HL-60 (cell line): ENCODE measurements at regions not wholly inside any gene's neighbourhood (a gene's known extent, or its start where the extent isn't known, plus 50 kb on each side); places are given as distances from the start of the nearest gene placed in this dataset.

ENCODE experiments used
- DNase-seq, 2 experiments: peaks; one replicate each; pipeline ENCODE4 v3.0.0-alpha.2; 2010 to 2020; ENCODE audit warnings: low read depth in 1 of 2, low spot score in 1 of 2
- H3K27ac ChIP-seq: fragments of 250-450 bp; sonication (Bioruptor Pico); replicated peaks from 2 replicates; pipeline ENCODE4 v1.5.1; 2020; ENCODE audit warnings: mild to moderate bottlenecking, moderate library complexity
- H3K27me3 ChIP-seq: fragments of 250-450 bp; sonication (Bioruptor Pico); 2 replicates; pipeline ENCODE4 v1.5.1; 2021; ENCODE audit warnings: mild to moderate bottlenecking, moderate library complexity; ENCODE audit not compliant: insufficient read depth, poor library complexity, severe bottlenecking
- H3K4me3 ChIP-seq: replicated peaks from 2 replicates; pipeline ENCODE4 v1.5.1; 2011; ENCODE audit warnings: mild to moderate bottlenecking, control low read depth, low read length; ENCODE audit not compliant: insufficient read depth
- CTCF ChIP-seq: IDR thresholded peaks from one replicate; pipeline ENCODE4 v1.5.1; 2011; ENCODE audit warnings: low read length, control low read depth, inconsistent platforms; ENCODE audit not compliant: insufficient read depth
- GABPA ChIP-seq: IDR thresholded peaks from 2 replicates; pipeline ENCODE4 v1.6.1; 2012; ENCODE audit warnings: low read depth
- POLR2AphosphoS5 ChIP-seq: IDR thresholded peaks from 2 replicates; pipeline ENCODE4 v1.6.1; 2012; ENCODE audit warnings: low read depth
- SPI1 ChIP-seq: IDR thresholded peaks from 2 replicates; pipeline ENCODE4 v1.6.1; 2012; ENCODE audit warnings: low read depth, mild to moderate bottlenecking, borderline replicate concordance
- TF ChIP-seq, protein P1 (sequence below): IDR thresholded peaks from 2 replicates; pipeline ENCODE4 v1.6.1; 2012; ENCODE audit warnings: low read depth; ENCODE audit not compliant: insufficient replicate concordance

- no peaks in the 10 kb centered on the region for H3K27me3 ChIP-seq
- no peak overlapping the region for H3K4me3 ChIP-seq
- no peak overlapping the region for H3K27ac ChIP-seq
- TF ChIP-seq SPI1 = no peak
- TF ChIP-seq, protein P1, sequence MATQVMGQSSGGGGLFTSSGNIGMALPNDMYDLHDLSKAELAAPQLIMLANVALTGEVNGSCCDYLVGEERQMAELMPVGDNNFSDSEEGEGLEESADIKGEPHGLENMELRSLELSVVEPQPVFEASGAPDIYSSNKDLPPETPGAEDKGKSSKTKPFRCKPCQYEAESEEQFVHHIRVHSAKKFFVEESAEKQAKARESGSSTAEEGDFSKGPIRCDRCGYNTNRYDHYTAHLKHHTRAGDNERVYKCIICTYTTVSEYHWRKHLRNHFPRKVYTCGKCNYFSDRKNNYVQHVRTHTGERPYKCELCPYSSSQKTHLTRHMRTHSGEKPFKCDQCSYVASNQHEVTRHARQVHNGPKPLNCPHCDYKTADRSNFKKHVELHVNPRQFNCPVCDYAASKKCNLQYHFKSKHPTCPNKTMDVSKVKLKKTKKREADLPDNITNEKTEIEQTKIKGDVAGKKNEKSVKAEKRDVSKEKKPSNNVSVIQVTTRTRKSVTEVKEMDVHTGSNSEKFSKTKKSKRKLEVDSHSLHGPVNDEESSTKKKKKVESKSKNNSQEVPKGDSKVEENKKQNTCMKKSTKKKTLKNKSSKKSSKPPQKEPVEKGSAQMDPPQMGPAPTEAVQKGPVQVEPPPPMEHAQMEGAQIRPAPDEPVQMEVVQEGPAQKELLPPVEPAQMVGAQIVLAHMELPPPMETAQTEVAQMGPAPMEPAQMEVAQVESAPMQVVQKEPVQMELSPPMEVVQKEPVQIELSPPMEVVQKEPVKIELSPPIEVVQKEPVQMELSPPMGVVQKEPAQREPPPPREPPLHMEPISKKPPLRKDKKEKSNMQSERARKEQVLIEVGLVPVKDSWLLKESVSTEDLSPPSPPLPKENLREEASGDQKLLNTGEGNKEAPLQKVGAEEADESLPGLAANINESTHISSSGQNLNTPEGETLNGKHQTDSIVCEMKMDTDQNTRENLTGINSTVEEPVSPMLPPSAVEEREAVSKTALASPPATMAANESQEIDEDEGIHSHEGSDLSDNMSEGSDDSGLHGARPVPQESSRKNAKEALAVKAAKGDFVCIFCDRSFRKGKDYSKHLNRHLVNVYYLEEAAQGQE = no peak
- no peak for TF ChIP-seq GABPA
- TF ChIP-seq CTCF = no peak
- TF ChIP-seq POLR2AphosphoS5 = no peak
- no peak for DNase-seq
These were observed 369.4 kb downstream of the BMP2 start for GRCh38 chr20:7136886-7137285.

GRCh38 chr20:7137395-7138151, 370.1 kb downstream of the BMP2 start:
- DNase-seq = no peak
- TF ChIP-seq CTCF (no peak), POLR2AphosphoS5 (no peak), GABPA (no peak)
- no peaks in the 10 kb centered on the region for H3K27me3 ChIP-seq
- no peak overlapping the region for H3K4me3 ChIP-seq
- no peak overlapping the region for H3K27ac ChIP-seq

DNA sequence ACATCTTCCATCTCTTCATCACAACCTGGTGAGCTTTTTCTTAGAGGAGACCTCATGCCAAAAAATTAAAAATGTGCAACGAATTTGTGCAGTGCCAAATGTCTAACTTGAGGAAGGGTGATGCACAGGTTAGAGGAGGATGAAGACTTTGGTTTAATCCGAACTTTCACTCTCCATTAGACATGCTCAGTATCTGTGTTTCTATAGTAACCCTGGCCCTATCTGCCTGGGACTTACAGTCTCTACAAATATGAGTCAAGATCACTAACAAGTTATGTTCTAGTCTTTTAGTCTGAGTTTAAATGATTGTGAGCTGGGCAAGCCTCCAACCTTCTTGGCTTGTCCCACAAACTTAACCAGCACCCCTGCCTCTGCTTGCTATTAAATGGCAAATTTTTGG, 377.0 kb downstream of the BMP2 start:
- TF ChIP-seq POLR2AphosphoS5 (no peak), SPI1 (no peak), GABPA (no peak), CTCF (no peak)
- TF ChIP-seq, protein P1 = no peak
- H3K4me3 ChIP-seq = no peak overlapping the region
- no peak for DNase-seq
- H3K27ac ChIP-seq = no peak overlapping the region
- H3K27me3 ChIP-seq = no peaks in the 10 kb centered on the region

DNA sequence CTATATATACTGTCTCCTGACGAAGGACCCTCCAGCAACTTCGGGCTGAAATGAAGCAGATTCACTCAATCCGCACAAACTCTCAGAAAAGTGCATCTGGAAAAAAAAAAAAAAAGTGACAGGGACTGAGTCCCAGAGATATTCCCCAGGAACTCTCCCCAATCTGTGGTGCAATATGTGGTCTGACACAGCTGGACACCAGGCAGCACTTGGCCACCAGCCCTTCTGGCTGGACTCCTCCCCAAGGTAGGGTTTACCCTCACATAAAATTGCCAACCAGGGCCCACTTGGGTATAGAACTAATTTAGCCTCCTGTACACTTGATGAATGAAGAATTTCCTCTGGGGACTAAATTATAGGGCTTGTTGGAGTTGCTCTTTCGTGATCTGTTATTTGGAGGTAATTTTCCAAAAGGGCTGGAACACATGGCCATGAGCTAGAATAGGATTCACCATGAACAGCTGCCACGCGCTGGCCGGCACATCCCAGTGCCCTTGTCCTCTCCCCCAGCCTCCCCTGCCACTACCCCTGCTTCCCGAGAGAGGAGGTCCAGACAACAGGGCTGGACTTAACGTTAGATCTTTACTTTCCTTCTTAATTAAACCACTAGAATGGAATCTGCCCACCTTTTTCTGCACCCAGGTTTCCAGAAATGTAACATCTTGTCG, 379.2 kb downstream of the BMP2 start:
- Histone ChIP-seq H3K27me3 (no peaks in the 10 kb centered on the region), H3K27ac (no peak overlapping the region), H3K4me3 (no peak overlapping the region)
- TF ChIP-seq CTCF = no peak
- TF ChIP-seq POLR2AphosphoS5 = no peak
- TF ChIP-seq GABPA = no peak
- TF ChIP-seq, protein P1 = no peak
- TF ChIP-seq SPI1 = no peak
- DNase-seq = no peak
